Neutrophil (primary cell): ENCODE measurements at regions not wholly inside any gene's neighbourhood (a gene's known extent, or its start where the extent isn't known, plus 50 kb on each side); places are given as distances from the start of the nearest gene placed in this dataset.

Experiments used
- H3K27ac ChIP-seq: fragments of 200-600 bp; sonication (generic); 2 replicates; pipeline ENCODE4 v1.5.1; 2016; ENCODE audit warnings: mild to moderate bottlenecking, moderate library complexity
- H3K27me3 ChIP-seq: fragments of 200-600 bp; sonication (generic); 2 replicates; pipeline ENCODE4 v1.6.0; 2016; ENCODE audit warnings: mild to moderate bottlenecking
- H3K36me3 ChIP-seq: fragments of 200-600 bp; sonication (generic); 2 replicates; pipeline ENCODE4 v1.5.1; 2017
- H3K4me1 ChIP-seq, 2 experiments: fragments of 200-600 bp in 1 of 2; sonication (generic) in 1 of 2; 1 replicate in 1 of 2; 2 replicates in 1 of 2; pipeline versions ENCODE4 v1.5.1 to v1.6.1; 2013 to 2016; ENCODE audit warnings: low read depth in 1 of 2, low read length in 1 of 2, mild to moderate bottlenecking in 1 of 2, moderate library complexity in 1 of 2; ENCODE audit not compliant: control insufficient read depth in 1 of 2, insufficient read depth in 1 of 2
- H3K4me3 ChIP-seq, 2 experiments: fragments of 200-600 bp in 1 of 2; sonication (generic) in 1 of 2; 1 replicate in 1 of 2; 2 replicates in 1 of 2; pipeline ENCODE4 v1.5.1; 2013 to 2016; ENCODE audit warnings: low read depth in 1 of 2, low read length in 1 of 2, mild to moderate bottlenecking in 1 of 2, moderate library complexity in 1 of 2
- H3K9me3 ChIP-seq: fragments of 200-600 bp; sonication (generic); 2 replicates; pipeline ENCODE4 v1.5.1; 2016
- CTCF ChIP-seq: fragments of 200-600 bp; sonication (generic); IDR thresholded peaks from 2 replicates; pipeline ENCODE4 v1.5.1; 2016; ENCODE audit warnings: antibody characterized with exemption

- Histone ChIP-seq H3K36me3 (no peaks in the 10 kb centered on the region), H3K9me3 (no peaks in the 10 kb centered on the region), H3K4me1 (peaks cover 17 to 38% of the 10 kb centered on the region in 2 experiments), H3K27ac (peak overlapping the region; percentile 63), H3K4me3 (no peak overlapping the region), H3K27me3 (no peaks in the 10 kb centered on the region)
- TF ChIP-seq CTCF = no peak
These were observed 280.3 kb downstream of the XXYLT1 start for GRCh38 chr3:194990454-194991337.

GRCh38 chr3:194991338-194991654 is 279.7 kb downstream of the XXYLT1 start:
- Histone ChIP-seq H3K27ac (peak overlapping the region; percentile 45), H3K27me3 (no peaks in the 10 kb centered on the region), H3K36me3 (no peaks in the 10 kb centered on the region), H3K9me3 (no peaks in the 10 kb centered on the region), H3K4me1 (peaks cover 12 to 32% of the 10 kb centered on the region in 2 experiments), H3K4me3 (no peak overlapping the region)
- TF ChIP-seq CTCF = no peak

- Histone ChIP-seq H3K4me3 (no peak overlapping the region), H3K9me3 (no peaks in the 10 kb centered on the region), H3K27me3 (no peaks in the 10 kb centered on the region), H3K36me3 (no peaks in the 10 kb centered on the region), H3K4me1 (peaks cover 0 to 14% of the 10 kb centered on the region in 2 experiments), H3K27ac (no peak overlapping the region)
- no peak for TF ChIP-seq CTCF
These were observed 277.1 kb downstream of the XXYLT1 start for GRCh38 chr3:194993896-194994295.

GRCh38 chr3:194994551-194994981 is 276.4 kb downstream of the XXYLT1 start:
- Histone ChIP-seq H3K4me3 (no peak overlapping the region), H3K36me3 (no peaks in the 10 kb centered on the region), H3K4me1 (peaks cover 6 to 8% of the 10 kb centered on the region in 2 experiments), H3K27me3 (no peaks in the 10 kb centered on the region), H3K9me3 (no peaks in the 10 kb centered on the region), H3K27ac (no peak overlapping the region)
- TF ChIP-seq CTCF = no peak

GRCh38 chr3:194995334-194995733 is 275.6 kb downstream of the XXYLT1 start:
- peaks cover 12 to 14% of the 10 kb centered on the region in 2 experiments for H3K4me1 ChIP-seq
- H3K9me3 ChIP-seq = no peaks in the 10 kb centered on the region
- TF ChIP-seq CTCF = no peak

More at GRCh38 chr3:194995334-194995733, 275.6 kb downstream of the XXYLT1 start:
- Histone ChIP-seq H3K27ac (no peak overlapping the region), H3K4me3 (no peak overlapping the region), H3K36me3 (no peaks in the 10 kb centered on the region), H3K27me3 (no peaks in the 10 kb centered on the region)
